ENCODE measurements at regions not wholly inside any gene's neighbourhood (a gene's known extent, or its start where the extent isn't known, plus 50 kb on each side); places are given as distances from the start of the nearest gene placed in this dataset.
A peak's percentile ranks its signal among the peaks of the same experiment; 100 is the strongest.

- no peaks in the 10 kb centered on the region for H3K4me1 ChIP-seq (ENCODE audit: control insufficient read depth, low read depth, low read length)
Measured at GRCh38 chr5:164651546-164652275, 1146.3 kb downstream of the MAT2B start.

GRCh38 chr5:164652276-164652660, 1146.8 kb downstream of the MAT2B start:
- H3K9ac ChIP-seq (ENCODE audit: low read length) = no peak overlapping the region

More at GRCh38 chr5:164651546-164652275, 1146.3 kb downstream of the MAT2B start:
- Histone ChIP-seq H3K36me3 (ENCODE audit: control insufficient read depth, low read depth, low read length) (no peaks in the 10 kb centered on the region), H3K9me3 (ENCODE audit: control insufficient read depth, low read depth, low read length) (no peaks in the 10 kb centered on the region), H3K9ac (ENCODE audit: low read length) (no peak overlapping the region), H3K4me3 (ENCODE audit: low read length) (no peak overlapping the region), H3K27ac (ENCODE audit: low read length) (no peak overlapping the region), H3K27me3 (ENCODE audit: control insufficient read depth, insufficient read depth, low read length) (no peaks in the 10 kb centered on the region)

GRCh38 chr5:164663198-164663989, 1158.0 kb downstream of the MAT2B start:
- Histone ChIP-seq H3K36me3 (ENCODE audit: control insufficient read depth, low read depth, low read length) (no peaks in the 10 kb centered on the region), H3K4me1 (ENCODE audit: control insufficient read depth, low read depth, low read length) (peaks cover 6% of the 10 kb centered on the region), H3K27ac (ENCODE audit: low read length) (no peak overlapping the region), H3K9me3 (ENCODE audit: control insufficient read depth, low read depth, low read length) (no peaks in the 10 kb centered on the region), H3K4me3 (ENCODE audit: low read length) (no peak overlapping the region), H3K9ac (ENCODE audit: low read length) (no peak overlapping the region), H3K27me3 (ENCODE audit: control insufficient read depth, insufficient read depth, low read length) (no peaks in the 10 kb centered on the region)

More at GRCh38 chr5:164652276-164652660, 1146.8 kb downstream of the MAT2B start:
- Histone ChIP-seq H3K4me1 (ENCODE audit: control insufficient read depth, low read depth, low read length) (no peaks in the 10 kb centered on the region), H3K36me3 (ENCODE audit: control insufficient read depth, low read depth, low read length) (no peaks in the 10 kb centered on the region), H3K27ac (ENCODE audit: low read length) (no peak overlapping the region), H3K27me3 (ENCODE audit: control insufficient read depth, insufficient read depth, low read length) (no peaks in the 10 kb centered on the region), H3K4me3 (ENCODE audit: low read length) (no peak overlapping the region), H3K9me3 (ENCODE audit: control insufficient read depth, low read depth, low read length) (no peaks in the 10 kb centered on the region)

GRCh38 chr5:164671640-164672039, 1166.2 kb downstream of the MAT2B start:
- no peaks in the 10 kb centered on the region for H3K36me3 ChIP-seq (ENCODE audit: control insufficient read depth, low read depth, low read length)
- no peak overlapping the region for H3K4me3 ChIP-seq (ENCODE audit: low read length)
- no peaks in the 10 kb centered on the region for H3K27me3 ChIP-seq (ENCODE audit: control insufficient read depth, insufficient read depth, low read length)
- no peak overlapping the region for H3K9ac ChIP-seq (ENCODE audit: low read length)
- H3K9me3 ChIP-seq (ENCODE audit: control insufficient read depth, low read depth, low read length) = no peaks in the 10 kb centered on the region
- H3K4me1 ChIP-seq (ENCODE audit: control insufficient read depth, low read depth, low read length) = peaks cover 16% of the 10 kb centered on the region
- H3K27ac ChIP-seq (ENCODE audit: low read length) = no peak overlapping the region

- Histone ChIP-seq H3K4me3 (ENCODE audit: low read length) (no peak overlapping the region), H3K27me3 (ENCODE audit: control insufficient read depth, insufficient read depth, low read length) (no peaks in the 10 kb centered on the region), H3K9me3 (ENCODE audit: control insufficient read depth, low read depth, low read length) (no peaks in the 10 kb centered on the region), H3K36me3 (ENCODE audit: control insufficient read depth, low read depth, low read length) (no peaks in the 10 kb centered on the region), H3K27ac (ENCODE audit: low read length) (no peak overlapping the region), H3K4me1 (ENCODE audit: control insufficient read depth, low read depth, low read length) (peaks cover 11% of the 10 kb centered on the region), H3K9ac (ENCODE audit: low read length) (no peak overlapping the region)
Measured at GRCh38 chr5:164672205-164672604, 1166.8 kb downstream of the MAT2B start.

- Histone ChIP-seq H3K4me1 (ENCODE audit: control insufficient read depth, low read depth, low read length) (peaks cover 11% of the 10 kb centered on the region), H3K36me3 (ENCODE audit: control insufficient read depth, low read depth, low read length) (no peaks in the 10 kb centered on the region), H3K9me3 (ENCODE audit: control insufficient read depth, low read depth, low read length) (no peaks in the 10 kb centered on the region), H3K9ac (ENCODE audit: low read length) (no peak overlapping the region), H3K27ac (ENCODE audit: low read length) (no peak overlapping the region), H3K4me3 (ENCODE audit: low read length) (no peak overlapping the region), H3K27me3 (ENCODE audit: control insufficient read depth, insufficient read depth, low read length) (no peaks in the 10 kb centered on the region)
Measured at GRCh38 chr5:164672931-164673694, 1167.7 kb downstream of the MAT2B start.

GRCh38 chr5:164679461-164679860, 1174.0 kb downstream of the MAT2B start:
- no peak overlapping the region for H3K27ac ChIP-seq (ENCODE audit: low read length)
- no peaks in the 10 kb centered on the region for H3K9me3 ChIP-seq (ENCODE audit: control insufficient read depth, low read depth, low read length)
- no peak overlapping the region for H3K9ac ChIP-seq (ENCODE audit: low read length)
- peaks cover 48% of the 10 kb centered on the region for H3K4me1 ChIP-seq (ENCODE audit: control insufficient read depth, low read depth, low read length)
- H3K36me3 ChIP-seq (ENCODE audit: control insufficient read depth, low read depth, low read length) = no peaks in the 10 kb centered on the region
- H3K27me3 ChIP-seq (ENCODE audit: control insufficient read depth, insufficient read depth, low read length) = no peaks in the 10 kb centered on the region
- no peak overlapping the region for H3K4me3 ChIP-seq (ENCODE audit: low read length)

GRCh38 chr5:164680216-164680615, 1174.8 kb downstream of the MAT2B start:
- Histone ChIP-seq H3K36me3 (ENCODE audit: control insufficient read depth, low read depth, low read length) (no peaks in the 10 kb centered on the region), H3K27ac (ENCODE audit: low read length) (peak overlapping the region; percentile 13), H3K4me3 (ENCODE audit: low read length) (peak overlapping the region; percentile 18), H3K4me1 (ENCODE audit: control insufficient read depth, low read depth, low read length) (peaks cover 45% of the 10 kb centered on the region), H3K27me3 (ENCODE audit: control insufficient read depth, insufficient read depth, low read length) (no peaks in the 10 kb centered on the region), H3K9ac (ENCODE audit: low read length) (no peak overlapping the region), H3K9me3 (ENCODE audit: control insufficient read depth, low read depth, low read length) (no peaks in the 10 kb centered on the region)

GRCh38 chr5:164680812-164681520, 1175.5 kb downstream of the MAT2B start:
- H3K4me3 ChIP-seq (ENCODE audit: low read length) = peak overlapping the region; percentile 18

GRCh38 chr5:164687391-164687790, 1182.0 kb downstream of the MAT2B start:
- Histone ChIP-seq H3K27me3 (ENCODE audit: control insufficient read depth, insufficient read depth, low read length) (peaks cover 8% of the 10 kb centered on the region), H3K4me1 (ENCODE audit: control insufficient read depth, low read depth, low read length) (peaks cover 19% of the 10 kb centered on the region), H3K27ac (ENCODE audit: low read length) (no peak overlapping the region), H3K36me3 (ENCODE audit: control insufficient read depth, low read depth, low read length) (no peaks in the 10 kb centered on the region), H3K4me3 (ENCODE audit: low read length) (no peak overlapping the region), H3K9me3 (ENCODE audit: control insufficient read depth, low read depth, low read length) (no peaks in the 10 kb centered on the region), H3K9ac (ENCODE audit: low read length) (no peak overlapping the region)

More at GRCh38 chr5:164680812-164681520, 1175.5 kb downstream of the MAT2B start:
- Histone ChIP-seq H3K27me3 (ENCODE audit: control insufficient read depth, insufficient read depth, low read length) (no peaks in the 10 kb centered on the region), H3K4me1 (ENCODE audit: control insufficient read depth, low read depth, low read length) (peaks cover 38% of the 10 kb centered on the region), H3K9me3 (ENCODE audit: control insufficient read depth, low read depth, low read length) (no peaks in the 10 kb centered on the region), H3K36me3 (ENCODE audit: control insufficient read depth, low read depth, low read length) (no peaks in the 10 kb centered on the region), H3K9ac (ENCODE audit: low read length) (peak overlapping the region; percentile 3), H3K27ac (ENCODE audit: low read length) (peak overlapping the region; percentile 56)

- Histone ChIP-seq H3K36me3 (ENCODE audit: control insufficient read depth, low read depth, low read length) (no peaks in the 10 kb centered on the region), H3K27me3 (ENCODE audit: control insufficient read depth, insufficient read depth, low read length) (peaks cover 8% of the 10 kb centered on the region), H3K4me1 (ENCODE audit: control insufficient read depth, low read depth, low read length) (peaks cover 16% of the 10 kb centered on the region), H3K9ac (ENCODE audit: low read length) (no peak overlapping the region), H3K4me3 (ENCODE audit: low read length) (no peak overlapping the region), H3K27ac (ENCODE audit: low read length) (no peak overlapping the region), H3K9me3 (ENCODE audit: control insufficient read depth, low read depth, low read length) (no peaks in the 10 kb centered on the region)
Measured at GRCh38 chr5:164688437-164688836, 1183.0 kb downstream of the MAT2B start.
